ENCODE measurements at regions not wholly inside any gene's neighbourhood (a gene's known extent, or its start where the extent isn't known, plus 50 kb on each side); places are given as distances from the start of the nearest gene placed in this dataset.

GRCh38 chr2:2850859-2851258, 519.8 kb upstream of the MYT1L start:
- no peaks in the 10 kb centered on the region for H3K4me1 Mint-ChIP-seq
- DNase-seq: no peak
- Histone ChIP-seq H3K4me1 (ENCODE audit: control insufficient read depth in 1 of 2, extremely low read depth in 1 of 2, insufficient read depth in 2 of 2, low read length in 2 of 2) (no peaks in the 10 kb centered on the region), H3K4me3 (ENCODE audit: control insufficient read depth in 1 of 2, extremely low read depth in 1 of 2, low read length in 1 of 2) (no peak overlapping the region), H3K27ac (ENCODE audit: low read length) (no peak overlapping the region), H3K27me3 (replicated peaks in 1 of 2; ENCODE audit: control insufficient read depth in 2 of 2, extremely low read depth in 1 of 2, insufficient read depth in 2 of 2, low read length in 1 of 2) (peaks cover 0 to 9% of the 10 kb centered on the region in 2 experiments), H3K9me3 (no peaks in the 10 kb centered on the region), H3K36me3 (ENCODE audit: control insufficient read depth in 2 of 2, extremely low read depth in 1 of 2, insufficient read depth in 1 of 2, low read length in 1 of 2) (no peaks in the 10 kb centered on the region)
- WGBS (ENCODE audit: insufficient coverage): 97% methylated on average over 4 of the region's 7 CpGs
- POLR2A ChIA-PET: no interaction called here
- no peaks in the 10 kb centered on the region for H3K36me3 Mint-ChIP-seq
- no peaks in the 10 kb centered on the region for H3K9me3 Mint-ChIP-seq
- H3K4me3 Mint-ChIP-seq: no peak overlapping the region
- CTCF ChIA-PET: no interaction called here
- ATAC-seq (replicated peaks in 1 of 4): no peak
- H3K27ac Mint-ChIP-seq: no peak overlapping the region
- H3K27me3 Mint-ChIP-seq: peaks cover 0 to 5% of the 10 kb centered on the region in 2 donors

DNA sequence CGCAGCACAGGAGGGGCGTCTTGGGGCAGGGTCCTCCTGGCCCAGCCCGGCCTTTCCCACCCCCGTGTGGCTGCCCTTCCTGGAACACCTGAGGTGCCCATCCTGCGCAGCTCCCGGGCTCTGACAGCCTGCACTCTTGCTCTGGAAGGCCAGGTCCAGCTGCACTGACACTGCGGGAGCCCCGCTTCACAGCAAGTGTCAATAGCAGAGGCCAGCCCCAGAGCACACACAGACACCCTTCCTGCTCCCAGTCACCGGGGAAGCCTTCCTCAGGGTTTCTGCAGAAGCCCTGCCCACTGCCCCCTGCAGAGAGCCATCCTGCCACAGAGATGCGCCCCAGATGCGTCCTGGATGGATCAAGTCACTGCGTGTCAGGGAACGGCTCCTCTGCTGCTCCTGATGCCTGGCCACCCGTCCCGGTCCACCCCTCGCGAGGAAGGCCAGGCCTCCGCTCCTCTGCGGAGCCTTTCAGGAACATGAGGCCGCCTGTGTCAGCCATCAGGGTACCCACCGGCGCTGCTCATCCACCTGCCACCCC, 519.2 kb upstream of the MYT1L start:
- Mint-ChIP-seq H3K4me1 (no peaks in the 10 kb centered on the region), H3K9me3 (no peaks in the 10 kb centered on the region), H3K36me3 (no peaks in the 10 kb centered on the region), H3K27me3 (no peaks in the 10 kb centered on the region), H3K27ac (no peak overlapping the region), H3K4me3 (no peak overlapping the region)
- POLR2A ChIA-PET: no interaction called here
- no peak for DNase-seq
- ATAC-seq (replicated peaks in 1 of 4): no peak
- WGBS (ENCODE audit: insufficient coverage): 89% methylated on average over 19 of the region's 22 CpGs
- H3K36me3 ChIP-seq (ENCODE audit: control insufficient read depth in 2 of 2, extremely low read depth in 1 of 2, insufficient read depth in 1 of 2, low read length in 1 of 2): no peaks in the 10 kb centered on the region
- CTCF ChIA-PET: no interaction called here
- H3K9me3 ChIP-seq: no peaks in the 10 kb centered on the region
- H3K27me3 ChIP-seq (replicated peaks in 1 of 2; ENCODE audit: control insufficient read depth in 2 of 2, extremely low read depth in 1 of 2, insufficient read depth in 2 of 2, low read length in 1 of 2): peaks cover 0 to 9% of the 10 kb centered on the region in 2 experiments
- H3K4me1 ChIP-seq (ENCODE audit: control insufficient read depth in 1 of 2, extremely low read depth in 1 of 2, insufficient read depth in 2 of 2, low read length in 2 of 2): no peaks in the 10 kb centered on the region
- H3K27ac ChIP-seq (ENCODE audit: low read length): no peak overlapping the region
- no peak overlapping the region for H3K4me3 ChIP-seq (ENCODE audit: control insufficient read depth in 1 of 2, extremely low read depth in 1 of 2, low read length in 1 of 2)

GRCh38 chr2:2849464-2850217, 518.6 kb upstream of the MYT1L start:
- Mint-ChIP-seq H3K27ac (no peak overlapping the region), H3K4me1 (no peaks in the 10 kb centered on the region)
- WGBS (ENCODE audit: insufficient coverage): 91% methylated on average over 14 of the region's 15 CpGs

DNA sequence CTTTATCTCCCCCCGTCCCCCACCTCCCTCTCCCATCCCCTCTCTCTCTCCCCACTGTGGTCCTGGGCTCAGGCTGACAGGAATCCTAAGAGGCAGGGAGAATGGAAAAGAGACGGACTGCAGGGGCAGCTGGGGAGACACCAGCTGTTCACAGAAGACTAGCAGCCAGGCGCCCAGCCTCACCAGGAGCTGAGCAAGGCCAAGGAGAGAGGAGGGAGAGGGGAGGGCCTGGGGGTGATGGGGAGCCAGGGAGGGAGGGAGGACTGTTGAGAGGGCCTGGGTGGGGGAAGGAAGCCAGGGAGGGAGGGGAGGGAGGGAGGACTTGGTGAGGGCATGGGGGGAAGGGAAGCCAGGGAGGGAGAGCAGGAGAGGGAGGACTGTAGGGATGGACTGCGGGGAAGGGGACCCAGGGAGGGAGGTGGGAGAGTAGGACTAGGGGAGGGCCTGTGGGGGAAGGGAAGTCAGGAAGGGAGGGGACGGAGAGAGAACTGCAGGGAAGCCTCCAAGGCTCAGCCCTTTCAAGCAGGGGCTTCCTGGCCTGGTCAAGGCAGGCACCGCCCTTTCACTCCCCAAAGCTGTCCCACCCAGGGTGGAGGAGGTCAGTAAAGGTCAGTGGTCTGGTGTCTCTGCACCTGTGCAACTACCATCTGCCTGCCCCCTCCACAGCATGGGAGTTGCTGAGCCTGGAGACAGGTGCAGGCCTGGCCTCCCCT, 517.7 kb upstream of the MYT1L start:
- WGBS (ENCODE audit: insufficient coverage): 82% methylated on average over 1 of the region's 6 CpGs
- H3K9me3 Mint-ChIP-seq: no peaks in the 10 kb centered on the region
- no peak overlapping the region for H3K4me3 ChIP-seq (ENCODE audit: control insufficient read depth in 1 of 2, extremely low read depth in 1 of 2, low read length in 1 of 2)
- no peak for ATAC-seq (replicated peaks in 1 of 4)
- DNase-seq: no peak
- H3K27me3 Mint-ChIP-seq: no peaks in the 10 kb centered on the region
- POLR2A ChIA-PET: no interaction called here
- H3K36me3 ChIP-seq (ENCODE audit: control insufficient read depth in 2 of 2, extremely low read depth in 1 of 2, insufficient read depth in 1 of 2, low read length in 1 of 2): no peaks in the 10 kb centered on the region
- H3K27ac ChIP-seq (ENCODE audit: low read length): no peak overlapping the region
- CTCF ChIA-PET: no interaction called here
- no peaks in the 10 kb centered on the region for H3K4me1 Mint-ChIP-seq
- H3K27me3 ChIP-seq (replicated peaks in 1 of 2; ENCODE audit: control insufficient read depth in 2 of 2, extremely low read depth in 1 of 2, insufficient read depth in 2 of 2, low read length in 1 of 2): peaks cover 0 to 9% of the 10 kb centered on the region in 2 experiments
- H3K27ac Mint-ChIP-seq: no peak overlapping the region
- H3K4me3 Mint-ChIP-seq: no peak overlapping the region
- H3K9me3 ChIP-seq: no peaks in the 10 kb centered on the region
- no peaks in the 10 kb centered on the region for H3K36me3 Mint-ChIP-seq
- no peaks in the 10 kb centered on the region for H3K4me1 ChIP-seq (ENCODE audit: control insufficient read depth in 1 of 2, extremely low read depth in 1 of 2, insufficient read depth in 2 of 2, low read length in 2 of 2)

More at GRCh38 chr2:2849464-2850217, 518.6 kb upstream of the MYT1L start:
- Histone ChIP-seq H3K9me3 (no peaks in the 10 kb centered on the region), H3K4me1 (ENCODE audit: control insufficient read depth in 1 of 2, extremely low read depth in 1 of 2, insufficient read depth in 2 of 2, low read length in 2 of 2) (no peaks in the 10 kb centered on the region), H3K27me3 (replicated peaks in 1 of 2; ENCODE audit: control insufficient read depth in 2 of 2, extremely low read depth in 1 of 2, insufficient read depth in 2 of 2, low read length in 1 of 2) (peaks cover 0 to 9% of the 10 kb centered on the region in 2 experiments), H3K27ac (ENCODE audit: low read length) (no peak overlapping the region), H3K4me3 (ENCODE audit: control insufficient read depth in 1 of 2, extremely low read depth in 1 of 2, low read length in 1 of 2) (no peak overlapping the region), H3K36me3 (ENCODE audit: control insufficient read depth in 2 of 2, extremely low read depth in 1 of 2, insufficient read depth in 1 of 2, low read length in 1 of 2) (no peaks in the 10 kb centered on the region)
- DNase-seq (no peak), ATAC-seq (replicated peaks in 1 of 4) (no peak)
- no peaks in the 10 kb centered on the region for H3K36me3 Mint-ChIP-seq
- POLR2A ChIA-PET: no interaction called here
- H3K9me3 Mint-ChIP-seq: no peaks in the 10 kb centered on the region
- no peaks in the 10 kb centered on the region for H3K27me3 Mint-ChIP-seq
- CTCF ChIA-PET: no interaction called here
- no peak overlapping the region for H3K4me3 Mint-ChIP-seq

DNA sequence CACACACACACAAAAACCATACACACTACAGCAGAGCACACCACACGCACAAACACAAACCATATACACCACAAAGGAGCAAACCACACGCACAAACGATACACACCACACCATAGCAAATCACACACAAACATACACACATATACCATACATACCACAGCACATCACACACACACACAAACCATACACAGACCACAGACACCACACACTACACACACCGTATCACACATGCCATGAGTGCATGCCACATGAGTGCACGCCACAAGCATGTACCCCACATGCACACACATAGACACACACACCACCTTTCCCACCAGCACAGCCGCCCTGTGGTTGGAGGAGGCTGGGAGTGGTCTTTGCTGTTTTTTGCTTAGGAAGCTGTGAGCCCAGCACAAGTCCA, 517.1 kb upstream of the MYT1L start:
- H3K36me3 ChIP-seq (ENCODE audit: control insufficient read depth in 2 of 2, extremely low read depth in 1 of 2, insufficient read depth in 1 of 2, low read length in 1 of 2): no peaks in the 10 kb centered on the region
- H3K27ac ChIP-seq (ENCODE audit: low read length): no peak overlapping the region
- Mint-ChIP-seq H3K4me1 (no peaks in the 10 kb centered on the region), H3K27ac (no peak overlapping the region), H3K36me3 (no peaks in the 10 kb centered on the region), H3K27me3 (no peaks in the 10 kb centered on the region), H3K4me3 (no peak overlapping the region), H3K9me3 (no peaks in the 10 kb centered on the region)
- DNase-seq: no peak
- ATAC-seq (replicated peaks in 1 of 4): no peak
- WGBS (ENCODE audit: insufficient coverage): 97% methylated on average over 3 of the region's 6 CpGs
- peaks cover 0 to 9% of the 10 kb centered on the region in 2 experiments for H3K27me3 ChIP-seq (replicated peaks in 1 of 2; ENCODE audit: control insufficient read depth in 2 of 2, extremely low read depth in 1 of 2, insufficient read depth in 2 of 2, low read length in 1 of 2)
- H3K4me3 ChIP-seq (ENCODE audit: control insufficient read depth in 1 of 2, extremely low read depth in 1 of 2, low read length in 1 of 2): no peak overlapping the region
- CTCF ChIA-PET: no interaction called here
- no peaks in the 10 kb centered on the region for H3K9me3 ChIP-seq
- no peaks in the 10 kb centered on the region for H3K4me1 ChIP-seq (ENCODE audit: control insufficient read depth in 1 of 2, extremely low read depth in 1 of 2, insufficient read depth in 2 of 2, low read length in 2 of 2)
- POLR2A ChIA-PET: no interaction called here

GRCh38 chr2:2847209-2847676, 516.2 kb upstream of the MYT1L start:
- no peaks in the 10 kb centered on the region for H3K9me3 Mint-ChIP-seq
- DNase-seq (no peak), ATAC-seq (replicated peaks in 1 of 4) (no peak)
- Histone ChIP-seq H3K36me3 (ENCODE audit: control insufficient read depth in 2 of 2, extremely low read depth in 1 of 2, insufficient read depth in 1 of 2, low read length in 1 of 2) (no peaks in the 10 kb centered on the region), H3K27ac (ENCODE audit: low read length) (no peak overlapping the region), H3K4me1 (ENCODE audit: control insufficient read depth in 1 of 2, extremely low read depth in 1 of 2, insufficient read depth in 2 of 2, low read length in 2 of 2) (no peaks in the 10 kb centered on the region), H3K4me3 (ENCODE audit: control insufficient read depth in 1 of 2, extremely low read depth in 1 of 2, low read length in 1 of 2) (no peak overlapping the region), H3K9me3 (no peaks in the 10 kb centered on the region), H3K27me3 (replicated peaks in 1 of 2; ENCODE audit: control insufficient read depth in 2 of 2, extremely low read depth in 1 of 2, insufficient read depth in 2 of 2, low read length in 1 of 2) (peaks cover 0 to 9% of the 10 kb centered on the region in 2 experiments)
- ChIA-PET CTCF (no interaction called here), POLR2A (no interaction called here)
- no peaks in the 10 kb centered on the region for H3K4me1 Mint-ChIP-seq
- no peaks in the 10 kb centered on the region for H3K36me3 Mint-ChIP-seq
- H3K27me3 Mint-ChIP-seq: no peaks in the 10 kb centered on the region
- 22% methylated on average over 1 of the region's 5 CpGs for WGBS (ENCODE audit: insufficient coverage)
- no peak overlapping the region for H3K27ac Mint-ChIP-seq
- no peak overlapping the region for H3K4me3 Mint-ChIP-seq

Measured in T-cell (primary cell).